ENCODE measurements at regions not wholly inside any gene's neighbourhood (a gene's known extent, or its start where the extent isn't known, plus 50 kb on each side); places are given as distances from the start of the nearest gene placed in this dataset.
"Not testable (repeated sequence)": the region's sequence is repeated elsewhere in the genome, so short reads cannot be mapped to it uniquely, and the experiment has no call there.

DNA sequence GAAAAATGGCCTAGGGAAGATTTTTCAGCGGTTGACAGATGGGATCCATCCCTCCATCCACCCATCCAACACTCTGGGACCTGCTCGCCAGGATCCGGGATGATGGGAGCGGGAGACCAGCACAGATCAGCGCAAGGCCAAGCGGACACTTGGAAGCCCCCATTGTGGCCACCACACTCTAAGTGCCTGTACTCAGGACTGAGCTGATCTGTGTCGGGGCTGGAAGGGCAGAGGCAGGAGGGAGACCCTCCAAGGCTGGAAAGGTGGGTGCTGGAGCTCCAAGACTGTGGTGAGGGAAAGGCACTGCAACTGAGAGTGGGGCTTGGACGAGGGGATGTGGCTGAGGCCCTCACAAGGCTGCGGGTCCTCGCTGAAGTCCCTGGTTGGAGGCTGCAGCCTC is 91.8 kb upstream of the TRPM1 start:
- no peak for DNase-seq

GRCh38 chr15:31195871-31196270 is 94.3 kb upstream of the TRPM1 start:
- no peak for DNase-seq

GRCh38 chr15:31197497-31198414 is 96.2 kb upstream of the TRPM1 start:
- DNase-seq, result no peak

DNA sequence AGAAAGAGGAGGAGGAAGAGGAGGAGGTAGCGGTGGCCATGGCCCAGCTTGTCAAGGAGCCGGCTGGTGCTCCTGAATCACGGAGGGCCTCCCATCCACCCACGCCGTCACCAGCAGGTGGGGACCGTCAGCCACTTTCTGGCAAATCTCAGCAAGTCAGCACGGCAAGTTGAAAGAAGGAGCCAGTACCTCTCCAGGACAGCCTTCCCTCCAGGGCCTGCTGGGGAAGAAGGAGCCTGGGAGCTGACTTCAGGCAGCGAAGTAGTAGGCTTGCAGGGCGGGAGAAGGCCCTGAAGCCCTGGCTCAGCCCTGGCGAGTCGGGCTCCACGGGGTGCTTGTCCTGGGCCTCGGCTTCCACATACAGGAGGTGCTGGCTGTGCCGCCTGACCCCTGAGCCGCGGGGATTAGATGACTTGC is 99.2 kb upstream of the TRPM1 start:
- DNase-seq, result no peak

DNA sequence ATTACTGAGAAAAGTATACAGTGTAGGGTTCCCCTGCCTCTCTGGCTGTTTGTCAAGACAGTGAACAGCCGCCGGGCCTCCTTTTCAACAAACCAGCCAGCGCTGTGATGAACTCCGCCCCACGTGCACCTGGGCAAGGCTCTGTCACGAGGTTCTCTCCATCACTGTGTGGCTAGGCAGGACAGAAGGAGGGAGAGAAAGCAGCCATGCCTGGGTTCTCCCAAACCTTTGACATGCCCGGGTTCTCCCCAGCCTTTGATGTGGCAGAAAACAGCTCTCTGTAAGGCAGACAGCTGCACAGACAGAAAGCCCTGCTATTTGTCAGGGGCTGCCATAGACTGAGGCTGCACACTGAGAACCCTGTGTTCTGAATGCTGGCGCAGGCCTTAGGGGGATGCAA is 101.4 kb upstream of the TRPM1 start:
- DNase-seq, result no peak

DNA sequence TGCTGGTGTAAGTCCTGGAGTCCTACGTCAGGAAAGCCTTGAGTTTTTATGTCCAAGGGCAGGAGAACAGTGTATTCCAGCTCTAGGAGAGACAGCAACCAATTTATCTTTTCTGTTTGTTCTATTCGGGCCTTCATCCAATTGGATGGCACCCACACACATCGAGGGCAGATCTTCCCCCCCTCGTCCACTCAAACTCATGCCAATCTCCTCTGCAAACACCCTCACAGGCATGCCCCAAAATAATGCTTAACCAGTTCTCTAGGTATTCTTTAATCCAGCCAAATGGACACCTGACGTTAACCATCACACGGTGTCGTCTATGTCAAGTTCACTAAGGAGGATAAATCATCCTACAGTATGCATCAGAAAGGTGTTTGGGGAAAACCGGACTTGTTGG is 102.5 kb upstream of the TRPM1 start:
- DNase-seq, result no peak

DNA sequence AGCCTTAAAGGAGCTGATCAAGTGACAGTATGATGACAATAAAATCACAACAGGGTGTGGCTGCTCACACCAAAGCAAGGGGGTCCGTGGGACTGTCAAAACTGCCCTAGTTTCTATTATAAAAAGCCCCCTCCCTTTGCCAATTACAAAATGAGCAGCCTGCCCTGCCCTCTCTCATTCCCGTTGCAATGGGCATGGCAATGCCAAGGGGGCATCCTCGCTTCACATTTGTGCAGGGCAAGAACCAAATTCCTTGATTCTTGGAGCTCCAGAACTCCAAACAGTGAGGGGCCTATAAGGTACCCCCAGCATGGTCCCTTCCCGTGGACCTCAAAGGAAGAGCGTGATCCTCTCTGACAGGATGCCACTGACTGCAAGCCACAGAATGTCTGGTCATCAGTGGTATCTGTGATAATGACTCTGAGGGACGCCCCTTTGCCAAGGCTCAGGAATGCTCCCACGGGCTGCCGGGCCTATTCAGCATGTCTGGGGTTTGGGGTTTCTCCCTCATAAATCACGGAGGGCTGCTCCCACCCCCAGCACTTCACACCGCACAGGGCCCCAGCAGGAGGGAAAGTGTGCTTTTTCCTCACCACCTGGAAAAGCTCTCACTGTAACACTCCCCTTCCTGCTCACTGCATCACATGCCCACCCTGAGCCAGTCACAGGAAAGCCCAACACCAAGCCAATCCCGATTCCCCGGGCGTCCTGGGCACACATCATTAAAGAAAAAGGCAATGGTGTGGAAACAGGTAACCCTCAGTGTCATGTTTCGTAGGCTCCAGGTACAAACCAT is 105.1 kb upstream of the TRPM1 start:
- no peak for DNase-seq

DNA sequence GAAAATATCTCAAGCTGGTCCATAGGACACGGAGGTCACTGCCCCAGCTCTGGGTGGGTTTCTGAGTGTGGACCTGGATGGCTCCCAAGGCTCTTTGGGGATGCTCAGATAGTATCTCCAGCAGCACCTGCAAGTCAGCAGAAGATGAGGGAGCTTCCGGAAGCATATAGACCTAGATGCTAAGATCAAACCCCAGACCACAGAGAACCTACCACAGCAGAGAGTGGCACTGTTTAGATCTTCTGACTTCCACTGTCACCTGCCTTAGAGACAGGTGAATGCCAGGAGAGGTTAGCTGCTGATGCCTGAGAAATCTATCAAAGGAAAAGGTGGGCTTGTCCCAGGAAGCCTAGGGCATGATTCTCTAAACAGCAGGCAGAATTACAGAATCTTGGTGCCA is 105.7 kb upstream of the TRPM1 start:
- no peak for DNase-seq

- DNase-seq, result not testable (repeated sequence)
Observed at GRCh38 chr15:31207861-31208260, 106.3 kb upstream of the TRPM1 start.

DNA sequence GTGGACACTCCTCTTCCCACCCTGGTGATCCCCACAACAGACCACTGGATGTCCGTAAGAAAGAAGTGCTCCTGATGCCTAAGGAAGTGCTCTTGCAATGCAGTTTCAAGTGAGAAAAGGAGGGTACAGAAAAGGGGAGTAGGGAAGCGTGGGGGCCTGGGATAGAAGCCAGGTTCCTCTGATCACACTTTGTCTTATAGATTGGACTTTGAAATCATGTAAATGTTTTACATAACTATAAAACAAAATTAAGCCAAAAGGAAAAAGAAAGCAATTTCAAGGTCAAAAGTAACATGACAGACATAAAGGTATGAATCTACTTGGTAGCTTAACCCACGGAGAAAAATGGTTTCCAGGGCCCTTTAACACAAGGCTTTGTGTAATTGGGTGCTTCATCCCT is 107.3 kb upstream of the TRPM1 start:
- DNase-seq, result no peak

DNA sequence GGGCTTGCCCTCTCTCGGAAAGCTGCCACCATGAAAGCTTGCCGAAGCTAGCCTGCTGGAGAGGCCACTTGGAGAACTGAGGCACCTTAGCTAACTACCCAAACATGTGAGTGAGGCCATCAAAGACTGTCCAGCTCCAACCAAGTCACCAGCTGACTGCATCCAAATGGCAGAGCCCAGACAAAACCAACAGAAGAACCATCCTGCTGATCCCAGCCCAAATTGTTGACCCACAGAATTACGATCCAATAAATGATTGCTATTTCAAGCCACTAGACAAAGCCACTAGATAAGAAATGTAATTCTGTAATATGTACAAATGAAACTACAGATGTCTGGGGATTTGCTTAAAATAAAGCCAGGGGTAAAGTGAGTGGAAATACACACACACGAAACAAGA is 109.8 kb upstream of the TRPM1 start:
- no peak for DNase-seq

GRCh38 chr15:31212326-31213080 is 111.0 kb upstream of the TRPM1 start:
- no peak for DNase-seq

GRCh38 chr15:31214158-31214863 is 112.3 kb upstream of the KLF13 start:
- DNase-seq, result no peak

GRCh38 chr15:31214864-31215489 is 111.7 kb upstream of the KLF13 start:
- DNase-seq, result no peak

- peak; percentile 25 for DNase-seq
Observed at GRCh38 chr15:31215490-31216214, 111.0 kb upstream of the KLF13 start.

DNA sequence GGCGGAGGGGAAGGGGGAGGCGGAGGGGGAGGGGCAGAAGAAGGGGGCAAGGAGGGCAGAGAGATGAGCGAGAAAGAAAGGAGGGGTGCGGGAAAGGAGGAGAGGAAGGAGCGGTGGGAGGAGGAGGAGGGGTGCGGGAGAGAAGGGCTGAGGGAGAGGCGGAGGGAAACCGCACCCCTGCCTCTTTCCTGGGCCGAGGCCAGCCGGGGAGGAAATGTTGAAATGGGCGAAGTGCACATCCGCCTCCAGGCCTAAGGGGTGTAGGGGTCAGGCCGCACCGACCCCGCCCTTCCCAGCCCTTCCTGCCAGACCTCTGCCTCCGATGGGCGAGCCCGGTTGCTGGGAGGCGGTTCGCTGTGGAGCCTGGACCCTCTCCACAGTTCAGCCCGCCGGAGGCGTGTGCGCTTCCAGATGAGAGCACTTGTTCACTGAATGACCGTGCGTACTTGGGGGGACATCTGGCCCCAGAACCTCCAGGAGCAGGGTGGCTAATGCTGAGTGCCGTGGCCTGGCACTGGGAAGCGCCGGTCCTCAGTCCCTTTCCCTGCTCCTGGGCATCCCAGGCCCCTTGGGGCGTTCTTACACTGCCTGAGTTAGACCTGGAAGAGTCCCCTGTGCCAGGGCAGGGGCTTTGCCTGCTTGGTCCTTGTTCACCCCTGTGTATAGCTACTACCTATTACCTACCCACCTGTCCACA is 110.3 kb upstream of the KLF13 start:
- no peak for DNase-seq

DNA sequence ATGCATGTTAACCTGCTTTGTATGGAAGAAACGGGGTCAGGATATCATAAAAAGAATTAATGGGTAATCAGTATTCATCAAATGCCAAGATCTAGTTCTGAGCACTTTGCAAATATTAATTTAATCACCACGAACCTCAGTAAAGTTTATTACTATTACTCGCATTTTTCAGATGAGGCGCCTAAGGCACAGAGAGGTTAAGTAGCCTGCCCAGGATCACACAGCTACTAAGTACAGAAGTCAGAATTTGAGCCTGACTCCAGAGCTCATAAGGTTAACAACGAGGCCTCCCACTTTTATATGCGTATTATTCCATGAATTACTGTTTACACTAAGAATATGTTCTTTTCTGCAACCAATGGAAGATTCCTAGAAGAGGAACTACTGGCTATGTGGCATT is 109.6 kb upstream of the KLF13 start:
- DNase-seq, result no peak

GRCh38 chr15:31217566-31218270 is 108.9 kb upstream of the KLF13 start:
- DNase-seq, result no peak

- no peak for DNase-seq
Observed at GRCh38 chr15:31219221-31219620, 107.4 kb upstream of the KLF13 start.

DNA sequence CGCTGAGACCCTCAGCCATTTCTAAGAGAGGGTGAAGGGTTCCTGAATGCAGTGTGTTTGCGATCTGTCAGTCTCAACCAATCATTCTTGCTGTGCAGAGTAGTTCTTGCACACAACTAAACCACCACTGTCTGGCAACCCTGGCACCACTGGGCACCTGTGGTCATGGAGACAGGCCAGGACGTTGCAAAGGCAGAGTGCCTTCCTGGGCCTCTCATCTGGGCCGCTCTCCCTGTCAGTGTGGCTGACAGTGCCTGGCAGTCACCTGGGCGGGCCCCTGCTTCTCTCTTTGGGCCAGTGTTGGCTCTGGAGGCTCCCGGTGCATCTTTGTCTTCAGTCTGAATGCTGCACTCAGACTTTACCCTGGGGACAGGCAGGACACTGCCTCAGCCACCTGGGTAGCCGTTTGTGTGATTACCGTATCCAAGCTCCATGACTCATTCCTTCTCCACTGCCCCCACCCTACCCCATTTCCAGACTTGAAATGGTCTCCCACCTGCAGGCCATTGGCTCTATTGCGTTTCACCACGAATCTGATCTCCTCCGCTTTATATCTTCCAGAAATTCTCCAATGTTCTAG is 104.6 kb upstream of the KLF13 start:
- DNase-seq, result no peak

Measured in amniotic stem cell (primary cell).